NCI-H345 (cell line): ENCODE measurements at regions not wholly inside any gene's neighbourhood (a gene's known extent, or its start where the extent isn't known, plus 50 kb on each side); places are given as distances from the start of the nearest gene placed in this dataset.

Source experiments
- DNase-seq: peaks from one replicate; lab custom pipeline; 2025; lab: John Stamatoyannopoulos, UW

- no peak for DNase-seq
Observed at GRCh38 chr1:87880098-87880760, 551.5 kb downstream of the LMO4 start.

DNA sequence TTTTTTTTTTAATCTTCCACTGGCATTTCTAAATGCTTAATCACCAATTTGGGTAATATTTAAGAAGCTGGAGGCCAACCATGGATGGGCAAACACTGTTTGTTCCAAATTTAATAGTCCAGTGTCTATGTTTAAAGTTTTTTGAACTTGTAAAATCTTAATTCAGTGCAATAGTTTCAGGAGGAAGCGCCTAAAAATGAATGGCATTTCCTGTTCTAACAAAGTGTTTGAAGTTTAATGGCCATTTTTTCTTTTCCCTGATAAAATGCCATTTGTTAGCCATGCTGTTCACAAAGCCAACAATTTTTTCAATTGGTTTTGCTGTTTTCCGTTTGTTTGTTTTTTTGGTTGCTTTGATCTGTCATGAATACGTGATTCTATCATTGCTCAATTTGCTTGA, 552.1 kb downstream of the LMO4 start:
- no peak for DNase-seq

GRCh38 chr1:87883906-87884305, 555.2 kb downstream of the LMO4 start:
- DNase-seq, result no peak

GRCh38 chr1:87884581-87884980, 555.9 kb downstream of the LMO4 start:
- no peak for DNase-seq

GRCh38 chr1:87885278-87886025, 556.8 kb downstream of the LMO4 start:
- DNase-seq, result no peak

- DNase-seq, result no peak
Observed at GRCh38 chr1:87887100-87887499, 558.4 kb downstream of the LMO4 start.

GRCh38 chr1:87888446-87888845, 559.8 kb downstream of the LMO4 start:
- no peak for DNase-seq

DNA sequence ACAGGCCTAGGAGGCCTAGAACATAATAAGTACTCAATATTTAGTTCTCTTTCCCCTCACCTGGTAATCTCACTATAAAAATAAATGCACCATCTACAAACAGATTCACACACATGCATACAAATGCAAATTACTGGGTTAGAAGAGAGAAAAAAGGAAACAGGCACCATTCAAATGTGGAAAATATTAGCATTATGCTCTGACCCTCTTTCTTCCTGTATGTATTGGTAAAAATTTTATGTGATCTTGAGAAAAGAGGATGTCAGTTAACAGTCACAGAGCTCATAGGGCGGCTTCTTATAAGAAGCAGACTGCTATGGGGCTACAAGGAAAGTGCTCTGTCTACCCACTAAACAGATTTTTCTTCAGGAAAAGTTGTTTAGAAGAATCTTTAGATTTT, 565.4 kb downstream of the LMO4 start:
- no peak for DNase-seq

- no peak for DNase-seq
Observed at GRCh38 chr1:87897481-87897880, 568.8 kb downstream of the LMO4 start.

DNA sequence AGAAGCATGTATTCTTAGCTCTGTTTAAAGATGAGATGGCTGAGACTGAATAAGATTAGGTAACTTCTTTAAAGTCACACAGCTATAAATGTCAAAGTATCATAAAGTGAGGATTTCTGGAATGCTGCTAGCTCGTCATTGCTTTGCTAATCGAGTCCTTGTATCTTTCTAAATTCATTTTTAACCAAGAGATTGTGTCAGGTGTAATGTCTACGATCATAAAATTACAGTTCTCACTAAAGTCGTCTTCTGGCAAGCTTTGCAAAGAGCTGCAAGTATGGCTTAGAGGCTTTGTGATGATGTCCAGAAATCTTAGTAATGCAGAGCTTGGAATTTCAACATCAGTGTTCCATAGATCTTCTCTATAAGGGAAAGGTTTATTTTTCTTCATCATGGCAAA, 569.8 kb downstream of the LMO4 start:
- no peak for DNase-seq

GRCh38 chr1:87899017-87899416, 570.3 kb downstream of the LMO4 start:
- no peak for DNase-seq

- DNase-seq, result no peak
Observed at GRCh38 chr1:87899746-87900145, 571.1 kb downstream of the LMO4 start.

GRCh38 chr1:87902830-87903229, 574.1 kb downstream of the LMO4 start:
- DNase-seq, result no peak

- no peak for DNase-seq
Observed at GRCh38 chr1:87903242-87903641, 574.6 kb downstream of the LMO4 start.

- no peak for DNase-seq
Observed at GRCh38 chr1:87904651-87905050, 576.0 kb downstream of the LMO4 start.

GRCh38 chr1:87905651-87906050, 577.0 kb downstream of the LMO4 start:
- DNase-seq, result no peak

DNA sequence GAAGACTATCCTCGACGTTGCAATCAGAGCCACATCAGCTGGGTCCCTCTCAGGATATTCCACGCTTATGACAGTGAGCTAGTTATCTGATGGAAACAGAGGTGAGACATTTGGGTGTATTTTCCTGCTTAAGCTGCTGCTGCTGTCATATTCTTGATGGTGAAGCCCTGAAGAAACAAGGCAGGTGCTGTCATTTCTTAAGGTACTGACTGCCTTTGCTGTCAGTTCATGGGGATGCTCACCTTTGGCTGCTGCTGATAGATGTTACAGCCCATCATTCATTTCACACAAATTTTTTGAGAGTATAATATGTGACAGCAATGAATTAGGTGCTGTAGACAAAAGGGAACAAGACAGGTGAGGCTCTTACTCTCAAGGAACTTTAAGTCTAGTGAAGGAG, 577.4 kb downstream of the LMO4 start:
- DNase-seq, result no peak

- DNase-seq, result no peak
Observed at GRCh38 chr1:87913361-87913760, 584.7 kb downstream of the LMO4 start.

DNA sequence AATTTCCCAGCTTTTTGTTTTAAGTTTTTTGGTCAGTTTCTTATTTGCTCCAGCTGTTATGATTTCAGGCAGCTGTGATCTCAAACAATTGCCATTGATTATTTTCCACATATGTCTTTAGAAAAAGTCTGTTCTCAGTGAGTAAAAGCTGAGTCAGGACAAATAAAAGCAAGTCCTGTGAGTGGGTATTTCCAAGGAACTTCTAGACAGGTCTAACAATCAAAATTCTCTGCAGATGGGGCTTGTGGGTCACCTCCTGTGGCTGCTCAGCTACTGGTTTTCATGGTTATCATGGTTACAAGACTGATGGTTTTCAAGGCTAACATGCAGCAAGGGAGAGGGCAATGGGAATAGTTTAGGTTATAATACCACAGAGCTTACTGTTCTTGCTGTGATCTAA, 585.7 kb downstream of the LMO4 start:
- DNase-seq, result no peak

- no peak for DNase-seq
Observed at GRCh38 chr1:87915771-87916170, 587.1 kb downstream of the LMO4 start.

DNA sequence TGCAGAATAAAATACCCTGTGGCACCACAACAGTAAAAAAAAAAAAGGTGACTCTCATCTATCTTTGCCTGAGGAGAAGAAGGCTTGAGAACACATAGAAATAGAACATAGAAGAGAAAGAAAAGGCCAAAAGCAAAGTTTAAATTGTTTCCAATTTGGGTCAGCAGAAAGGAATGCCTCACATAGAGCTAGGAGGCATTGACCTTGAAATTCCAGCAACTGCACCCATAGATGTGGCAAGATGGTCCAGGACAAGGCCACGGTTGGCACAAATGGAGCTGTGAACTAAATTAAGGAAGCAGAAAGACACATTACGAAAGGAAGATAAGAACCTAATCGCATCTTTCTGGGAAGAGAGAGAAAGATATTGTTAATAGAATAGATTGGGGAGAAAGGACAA, 588.3 kb downstream of the LMO4 start:
- DNase-seq, result no peak

DNA sequence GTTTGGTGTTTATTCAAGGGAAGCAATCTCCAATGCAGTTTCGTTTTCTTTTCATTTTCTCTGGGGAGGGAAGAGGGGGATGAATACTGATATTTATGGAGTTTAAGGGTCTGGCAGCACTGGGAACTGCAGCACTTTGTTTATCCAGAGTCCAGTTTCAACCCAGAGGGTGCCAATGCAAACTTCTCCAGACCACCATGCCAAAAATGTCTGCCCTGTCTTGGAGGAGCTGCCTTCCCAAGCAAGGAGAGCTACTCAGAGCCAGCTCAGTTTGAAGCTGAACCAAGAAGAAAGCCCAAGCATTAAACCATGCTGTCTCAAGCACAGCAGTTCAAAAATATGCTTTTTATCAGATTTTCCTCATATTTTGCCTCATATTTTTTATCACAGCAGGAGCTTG, 589.7 kb downstream of the LMO4 start:
- DNase-seq, result no peak

DNA sequence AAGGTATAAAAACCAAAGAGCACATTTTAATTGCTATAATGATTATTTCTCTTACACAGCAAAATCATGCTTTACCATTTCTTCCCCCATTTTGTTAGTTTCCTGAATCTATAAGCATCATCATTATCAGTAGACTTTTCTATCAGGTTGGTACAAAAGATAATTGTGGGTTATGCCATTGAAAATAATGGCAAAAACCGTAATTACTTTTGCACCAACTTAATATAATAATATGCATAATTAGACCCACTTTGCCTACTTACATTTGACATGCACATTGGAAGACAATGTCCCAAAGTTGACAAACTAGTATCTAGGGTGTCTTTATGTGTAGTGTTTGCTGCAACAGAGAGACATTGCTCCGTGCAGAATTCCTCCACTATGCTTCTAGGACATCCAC, 594.2 kb downstream of the LMO4 start:
- no peak for DNase-seq
